Astrocyte (in vitro differentiated cells and primary cell): ENCODE measurements at regions not wholly inside any gene's neighbourhood (a gene's known extent, or its start where the extent isn't known, plus 50 kb on each side); places are given as distances from the start of the nearest gene placed in this dataset.

Experiments used
- DNase-seq: peaks from one replicate; pipeline ENCODE4 v3.0.0-alpha.2; 2010; ENCODE audit warnings: low read depth
- FAIRE-seq: peaks from 2 replicates; lab custom pipeline; 2011; peaks lifted over from hg19 to GRCh38; lab: Jason Lieb, UNC
- H2AFZ ChIP-seq: 2 replicates; pipeline ENCODE4 v1.6.0; 2012; ENCODE audit warnings: low read depth, low read length, inconsistent platforms
- H3K27ac ChIP-seq: 2 replicates; pipeline ENCODE4 v1.5.1; 2011; ENCODE audit warnings: low read depth, low read length, inconsistent platforms
- H3K27me3 ChIP-seq: 2 replicates; pipeline ENCODE4 v1.6.0; 2011; ENCODE audit warnings: low read length, inconsistent platforms; ENCODE audit not compliant: insufficient read depth
- H3K36me3 ChIP-seq: 2 replicates; pipeline ENCODE4 v1.5.1; 2011; ENCODE audit warnings: low read length, inconsistent platforms; ENCODE audit not compliant: insufficient read depth
- H3K4me1 ChIP-seq: 2 replicates; pipeline ENCODE4 v1.5.1; 2011; ENCODE audit warnings: low read length, inconsistent platforms; ENCODE audit not compliant: insufficient read depth
- H3K4me2 ChIP-seq: 2 replicates; pipeline ENCODE4 v1.6.0; 2012; ENCODE audit warnings: low read length, inconsistent platforms
- H3K4me3 ChIP-seq: 2 replicates; pipeline ENCODE4 v1.5.1; 2011; ENCODE audit warnings: low read depth, mild to moderate bottlenecking, low read length, inconsistent platforms; ENCODE audit not compliant: insufficient read depth
- H3K79me2 ChIP-seq: 2 replicates; pipeline ENCODE4 v1.6.0; 2012; ENCODE audit warnings: mild to moderate bottlenecking, low read length, inconsistent platforms; ENCODE audit not compliant: insufficient read depth
- H3K9ac ChIP-seq: 2 replicates; pipeline ENCODE4 v1.6.0; 2012; ENCODE audit warnings: mild to moderate bottlenecking, low read length, inconsistent platforms
- H3K9me3 ChIP-seq: 2 replicates; pipeline ENCODE4 v1.5.1; 2012; ENCODE audit warnings: low read depth, mild to moderate bottlenecking, low read length, inconsistent platforms; ENCODE audit not compliant: insufficient read depth
- H4K20me1 ChIP-seq: 2 replicates; pipeline ENCODE4 v1.6.0; 2012; ENCODE audit warnings: low read length, inconsistent platforms; ENCODE audit not compliant: insufficient read depth
- H3K27ac Mint-ChIP-seq: one replicate; pipeline ENCODE4 v1.8.0; 2021; ENCODE audit warnings: mild to moderate bottlenecking, mixed read lengths; ENCODE audit not compliant: unreplicated experiment
- H3K27me3 Mint-ChIP-seq: one replicate; pipeline ENCODE4 v1.8.0; 2021; ENCODE audit warnings: low read depth, mixed read lengths; ENCODE audit not compliant: unreplicated experiment
- H3K36me3 Mint-ChIP-seq: one replicate; pipeline ENCODE4 v1.8.0; 2021; ENCODE audit warnings: low read depth, mixed read lengths; ENCODE audit not compliant: unreplicated experiment
- H3K4me1 Mint-ChIP-seq: one replicate; pipeline ENCODE4 v1.8.0; 2021; ENCODE audit warnings: low read depth, mixed read lengths; ENCODE audit not compliant: unreplicated experiment
- H3K4me3 Mint-ChIP-seq: one replicate; pipeline ENCODE4 v1.8.0; 2021; ENCODE audit warnings: mild to moderate bottlenecking, moderate library complexity, mixed read lengths; ENCODE audit not compliant: unreplicated experiment
- H3K9me3 Mint-ChIP-seq: one replicate; pipeline ENCODE4 v1.8.0; 2021; ENCODE audit warnings: mild to moderate bottlenecking, mixed read lengths; ENCODE audit not compliant: unreplicated experiment
- CTCF ChIP-seq: IDR thresholded peaks from 2 replicates; pipeline ENCODE4 v1.5.1; 2011; ENCODE audit warnings: low read depth, mild to moderate bottlenecking, inconsistent platforms, low read length, moderate library complexity; ENCODE audit not compliant: insufficient read depth
- EZH2 ChIP-seq: IDR thresholded peaks from 2 replicates; pipeline ENCODE4 v1.6.1; 2012; ENCODE audit warnings: mild to moderate bottlenecking, low read length, inconsistent platforms; ENCODE audit not compliant: insufficient read depth

GRCh38 chr7:106448992-106449859 is 164.4 kb upstream of the NAMPT start:
- TF ChIP-seq EZH2 = no peak
- no peak for TF ChIP-seq CTCF
- H3K27ac ChIP-seq = no peak overlapping the region
- no peaks in the 10 kb centered on the region for H3K79me2 ChIP-seq
- no peak overlapping the region for H3K4me2 ChIP-seq
- Mint-ChIP-seq H3K4me1 (no peaks in the 10 kb centered on the region), H3K36me3 (no peaks in the 10 kb centered on the region), H3K4me3 (no peak overlapping the region), H3K9me3 (peaks cover 9% of the 10 kb centered on the region), H3K27ac (no peak overlapping the region), H3K27me3 (no peaks in the 10 kb centered on the region)
- no peak overlapping the region for H2AFZ ChIP-seq
- H3K9ac ChIP-seq = no peak overlapping the region
- H4K20me1 ChIP-seq = no peaks in the 10 kb centered on the region
- FAIRE-seq (no peak), DNase-seq (no peak)
- H3K27me3 ChIP-seq = no peaks in the 10 kb centered on the region
- no peaks in the 10 kb centered on the region for H3K36me3 ChIP-seq
- no peak overlapping the region for H3K4me3 ChIP-seq
- no peaks in the 10 kb centered on the region for H3K4me1 ChIP-seq
- no peaks in the 10 kb centered on the region for H3K9me3 ChIP-seq

- TF ChIP-seq CTCF (no peak), EZH2 (no peak)
- no peaks in the 10 kb centered on the region for H3K36me3 Mint-ChIP-seq
- FAIRE-seq = no peak
These were observed 163.7 kb upstream of the NAMPT start for GRCh38 chr7:106448346-106448991.

More at GRCh38 chr7:106448346-106448991, 163.7 kb upstream of the NAMPT start:
- H3K4me2 ChIP-seq = no peak overlapping the region
- H3K27me3 ChIP-seq = no peaks in the 10 kb centered on the region
- no peaks in the 10 kb centered on the region for H3K4me1 Mint-ChIP-seq
- H3K9me3 Mint-ChIP-seq = peaks cover 9% of the 10 kb centered on the region
- H3K79me2 ChIP-seq = no peaks in the 10 kb centered on the region
- no peaks in the 10 kb centered on the region for H3K36me3 ChIP-seq
- no peak overlapping the region for H3K4me3 ChIP-seq
- no peaks in the 10 kb centered on the region for H4K20me1 ChIP-seq
- H3K27ac ChIP-seq = no peak overlapping the region
- no peaks in the 10 kb centered on the region for H3K4me1 ChIP-seq
- no peaks in the 10 kb centered on the region for H3K9me3 ChIP-seq
- H3K4me3 Mint-ChIP-seq = no peak overlapping the region
- H3K27me3 Mint-ChIP-seq = no peaks in the 10 kb centered on the region
- H3K27ac Mint-ChIP-seq = no peak overlapping the region
- no peak overlapping the region for H2AFZ ChIP-seq
- no peak for DNase-seq
- H3K9ac ChIP-seq = no peak overlapping the region
